Mesendoderm (in vitro differentiated cells): ENCODE measurements at regions not wholly inside any gene's neighbourhood (a gene's known extent, or its start where the extent isn't known, plus 50 kb on each side); places are given as distances from the start of the nearest gene placed in this dataset. TPM values are rescaled to one million over a fixed set of nuclear protein-coding genes. Genes with fewer than 3 reads are reported as not detected.

Experiments
- DNase-seq: peaks from one replicate; pipeline ENCODE4 v3.0.0; 2013
- H2AK5ac ChIP-seq: 2 replicates; pipeline ENCODE4 v1.6.1; 2013; ENCODE audit warnings: low read length, inconsistent platforms
- H2BK120ac ChIP-seq: 2 replicates; pipeline ENCODE4 v1.6.1; 2013; ENCODE audit warnings: low read depth, mild to moderate bottlenecking, low read length, moderate library complexity, mixed read lengths
- H2BK15ac ChIP-seq: replicated peaks from 2 replicates; pipeline ENCODE4 v1.6.1; 2013; ENCODE audit warnings: low read depth, mild to moderate bottlenecking, moderate library complexity
- H2BK5ac ChIP-seq: 2 replicates; pipeline ENCODE4 v1.6.1; 2013; ENCODE audit warnings: low read length, inconsistent platforms
- H3K18ac ChIP-seq: 2 replicates; pipeline ENCODE4 v1.6.1; 2013; ENCODE audit warnings: mild to moderate bottlenecking, low read length, mixed read lengths
- H3K23ac ChIP-seq: one replicate; pipeline ENCODE4 v1.6.1; 2013; ENCODE audit warnings: low read length
- H3K27ac ChIP-seq: 2 replicates; pipeline ENCODE4 v1.5.1; 2013; ENCODE audit warnings: low read depth, mild to moderate bottlenecking, inconsistent platforms, low read length, moderate library complexity
- H3K27me3 ChIP-seq: 2 replicates; pipeline ENCODE4 v1.6.1; 2013; ENCODE audit warnings: low read length, control low read depth, mild to moderate bottlenecking, inconsistent platforms; ENCODE audit not compliant: insufficient read depth, poor library complexity
- H3K36me3 ChIP-seq: 2 replicates; pipeline ENCODE4 v1.6.1; 2013; ENCODE audit warnings: low read length, inconsistent platforms; ENCODE audit not compliant: control insufficient read depth, insufficient read depth
- H3K4ac ChIP-seq: one replicate; pipeline ENCODE4 v1.6.1; 2013; ENCODE audit warnings: low read depth, mild to moderate bottlenecking, low read length, moderate library complexity
- H3K4me1 ChIP-seq: 2 replicates; pipeline ENCODE4 v1.6.1; 2013; ENCODE audit warnings: low read depth, low read length, inconsistent platforms; ENCODE audit not compliant: control insufficient read depth
- H3K4me2 ChIP-seq: 2 replicates; pipeline ENCODE4 v1.6.1; 2013; ENCODE audit warnings: low read length
- H3K4me3 ChIP-seq: 2 replicates; pipeline ENCODE4 v1.5.1; 2013; ENCODE audit warnings: mild to moderate bottlenecking, low read length
- H3K56ac ChIP-seq: one replicate; pipeline ENCODE4 v1.6.1; 2013; ENCODE audit warnings: low read length
- H3K79me1 ChIP-seq: 2 replicates; pipeline ENCODE4 v1.6.1; 2013; ENCODE audit warnings: low read length, inconsistent platforms
- H3K79me2 ChIP-seq: 2 replicates; pipeline ENCODE4 v1.6.1; 2013; ENCODE audit warnings: mild to moderate bottlenecking, low read length; ENCODE audit not compliant: control insufficient read depth, insufficient read depth
- H3K9ac ChIP-seq: 2 replicates; pipeline ENCODE4 v1.6.1; 2013; ENCODE audit warnings: low read length, inconsistent platforms
- H4K5ac ChIP-seq: one replicate; pipeline ENCODE4 v1.6.1; 2013; ENCODE audit warnings: low read length
- H4K8ac ChIP-seq: one replicate; pipeline ENCODE4 v1.6.1; 2013; ENCODE audit warnings: low read depth, mild to moderate bottlenecking, control low read depth, low read length, moderate library complexity
- WGBS: extraction: QIAGEN DNeasy Blood & Tissue Kit; methylation state at CpG from one replicate; pipeline ENCODE4 v1.1.7; 2013; ENCODE audit warnings: low lambda C conversion rate, missing lambda C conversion rate; ENCODE audit not compliant: insufficient coverage; ENCODE audit errors: extremely low coverage; 5-methylcytosine and 5-hydroxymethylcytosine counted together
- small RNA-seq: library from polyadenylated mRNA; stranded (forward); fragments of <200 nt; extraction: miRNeasy Mini kit (QIAGEN cat#:217004); gene quantifications from one replicate; pipeline ENCODE3, GENCODE V24; 2013; ENCODE audit not compliant: insufficient read depth

GRCh38 chr10:29689001-29689400, 54.2 kb upstream of the SVIL start:
- H3K79me2 ChIP-seq = no peaks in the 10 kb centered on the region
- no peak overlapping the region for H4K5ac ChIP-seq
- no peak overlapping the region for H2BK5ac ChIP-seq
- H3K79me1 ChIP-seq = no peaks in the 10 kb centered on the region
- H3K4ac ChIP-seq = no peak overlapping the region
- no CpG with 5 or more reads among the region's 7 CpGs for WGBS
- no peak overlapping the region for H2BK15ac ChIP-seq
- no peak overlapping the region for H3K56ac ChIP-seq
- H3K27me3 ChIP-seq = no peaks in the 10 kb centered on the region
- no peaks in the 10 kb centered on the region for H3K36me3 ChIP-seq
- no peak for DNase-seq
- H2AK5ac ChIP-seq = no peak overlapping the region
- H2BK120ac ChIP-seq = no peak overlapping the region
- H3K27ac ChIP-seq = no peak overlapping the region
- H3K9ac ChIP-seq = no peak overlapping the region
- H3K4me1 ChIP-seq = peaks cover 13% of the 10 kb centered on the region
- H3K4me2 ChIP-seq = no peak overlapping the region
- no peak overlapping the region for H3K23ac ChIP-seq
- no peak overlapping the region for H4K8ac ChIP-seq
- no peak overlapping the region for H3K18ac ChIP-seq
- H3K4me3 ChIP-seq = no peak overlapping the region

GRCh38 chr10:29688230-29688661, 53.5 kb upstream of the SVIL start:
- H3K4me1 ChIP-seq = peaks cover 16% of the 10 kb centered on the region
- no peak overlapping the region for H4K8ac ChIP-seq
- no peak overlapping the region for H3K4ac ChIP-seq
- H2BK5ac ChIP-seq = no peak overlapping the region
- no peak overlapping the region for H3K4me2 ChIP-seq
- no peak overlapping the region for H3K18ac ChIP-seq
- WGBS = no CpG with 5 or more reads among the region's 7 CpGs
- no peak overlapping the region for H3K56ac ChIP-seq
- no peak overlapping the region for H4K5ac ChIP-seq
- H3K79me2 ChIP-seq = no peaks in the 10 kb centered on the region
- peak; percentile 87 for DNase-seq
- H2AK5ac ChIP-seq = no peak overlapping the region
- H3K27me3 ChIP-seq = no peaks in the 10 kb centered on the region
- no peak overlapping the region for H3K9ac ChIP-seq
- no peaks in the 10 kb centered on the region for H3K36me3 ChIP-seq
- H3K4me3 ChIP-seq = no peak overlapping the region
- H3K23ac ChIP-seq = no peak overlapping the region
- H3K27ac ChIP-seq = no peak overlapping the region
- H3K79me1 ChIP-seq = no peaks in the 10 kb centered on the region
- no peak overlapping the region for H2BK15ac ChIP-seq
- no peak overlapping the region for H2BK120ac ChIP-seq

- Histone ChIP-seq H3K56ac (no peak overlapping the region), H3K27ac (no peak overlapping the region), H3K4me3 (no peak overlapping the region), H3K23ac (no peak overlapping the region), H4K8ac (no peak overlapping the region), H3K18ac (no peak overlapping the region), H3K4ac (no peak overlapping the region), H2BK120ac (no peak overlapping the region), H4K5ac (no peak overlapping the region), H2BK5ac (no peak overlapping the region), H3K79me1 (no peaks in the 10 kb centered on the region), H3K4me1 (peaks cover 13% of the 10 kb centered on the region), H3K27me3 (no peaks in the 10 kb centered on the region), H3K9ac (no peak overlapping the region), H3K79me2 (no peaks in the 10 kb centered on the region), H3K36me3 (no peaks in the 10 kb centered on the region), H2AK5ac (no peak overlapping the region), H2BK15ac (no peak overlapping the region), H3K4me2 (no peak overlapping the region)
- WGBS = no CpG with 5 or more reads among the region's 10 CpGs
- peak; percentile 62 for DNase-seq
Measured at GRCh38 chr10:29687421-29688164, 52.8 kb upstream of the SVIL start.

GRCh38 chr10:29685506-29685905, 50.7 kb upstream of the SVIL start:
- no peaks in the 10 kb centered on the region for H3K27me3 ChIP-seq
- H3K4me2 ChIP-seq = no peak overlapping the region
- no peak overlapping the region for H3K27ac ChIP-seq
- H2BK15ac ChIP-seq = no peak overlapping the region
- no peaks in the 10 kb centered on the region for H3K36me3 ChIP-seq
- H3K79me2 ChIP-seq = no peaks in the 10 kb centered on the region
- H2BK120ac ChIP-seq = no peak overlapping the region
- H2AK5ac ChIP-seq = no peak overlapping the region
- H3K4me3 ChIP-seq = no peak overlapping the region
- H4K8ac ChIP-seq = no peak overlapping the region
- H3K9ac ChIP-seq = no peak overlapping the region
- no CpG with 5 or more reads among the region's 4 CpGs for WGBS
- H3K4ac ChIP-seq = no peak overlapping the region
- no peak overlapping the region for H3K56ac ChIP-seq
- H3K79me1 ChIP-seq = no peaks in the 10 kb centered on the region
- H3K23ac ChIP-seq = no peak overlapping the region
- H3K4me1 ChIP-seq = peaks cover 7% of the 10 kb centered on the region
- DNase-seq = no peak
- H3K18ac ChIP-seq = no peak overlapping the region
- H2BK5ac ChIP-seq = no peak overlapping the region
- H4K5ac ChIP-seq = no peak overlapping the region

Small RNA genes in the stretch of these regions (small RNA-seq; reads per million reads assigned to genes)
- gene CKS1BP2 (not detected), gene RNU6-908P (not detected)
